Mammary epithelial cell (primary cell): ENCODE measurements at regions not wholly inside any gene's neighbourhood (a gene's known extent, or its start where the extent isn't known, plus 50 kb on each side); places are given as distances from the start of the nearest gene placed in this dataset.

Experiments used
- CTCF ChIP-seq, 2 donors: IDR thresholded peaks in 1 of 2; conservative IDR thresholded peaks in 1 of 2; 2 replicates each; pipeline ENCODE4 v1.5.1; 2011 to 2012; ENCODE audit warnings: inconsistent platforms in 2 of 2, low read length in 2 of 2, mild to moderate bottlenecking in 2 of 2, control low read depth in 1 of 2, low read depth in 1 of 2; ENCODE audit not compliant: insufficient read depth in 1 of 2; ENCODE audit errors: extremely low read depth in 1 of 2
- EZH2 ChIP-seq: IDR thresholded peaks from 2 replicates; pipeline ENCODE4 v1.6.1; 2012; ENCODE audit warnings: low read length, inconsistent platforms, borderline replicate concordance

- no peak for TF ChIP-seq CTCF (conservative IDR thresholded peaks at IDR 0.05 in 1 of 2, IDR thresholded peaks at IDR 0.05 in 1 of 2; ENCODE audit: extremely low read depth in 1 of 2, insufficient read depth in 1 of 2, low read depth in 1 of 2, low read length in 2 of 2)
- no peak for TF ChIP-seq EZH2
Observed at GRCh38 chr18:26736301-26736700, 129.2 kb downstream of the AQP4 start.
